ENCODE measurements at regions not wholly inside any gene's neighbourhood (a gene's known extent, or its start where the extent isn't known, plus 50 kb on each side); places are given as distances from the start of the nearest gene placed in this dataset.
A peak's percentile ranks its signal among the peaks of the same experiment; 100 is the strongest.

DNA sequence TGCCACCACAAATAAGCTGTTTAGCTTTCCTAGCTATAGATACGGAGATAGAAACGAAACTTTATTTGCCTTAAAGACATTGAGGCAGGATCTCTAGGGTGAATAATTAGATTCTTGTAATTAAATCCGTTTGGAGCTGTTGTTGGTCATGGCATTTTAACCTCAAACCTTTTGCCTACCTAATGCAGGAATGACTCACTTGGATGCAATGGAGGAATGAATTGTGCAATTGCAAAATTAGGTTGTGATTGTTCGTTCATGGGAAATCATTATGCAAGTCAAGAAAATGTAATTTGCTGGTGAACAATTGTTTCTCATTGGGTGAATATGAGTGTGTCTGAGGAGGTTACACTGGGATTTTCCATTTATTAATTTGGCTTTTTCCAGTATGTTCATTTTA lies 703.5 kb downstream of the GATA3 start:
- no peak for FAIRE-seq
- no peak for DNase-seq (ENCODE audit: low spot score)

- FAIRE-seq = no peak
- DNase-seq (ENCODE audit: low spot score) = no peak
Measured at GRCh38 chr10:8766899-8767298, 712.4 kb downstream of the GATA3 start.

DNA sequence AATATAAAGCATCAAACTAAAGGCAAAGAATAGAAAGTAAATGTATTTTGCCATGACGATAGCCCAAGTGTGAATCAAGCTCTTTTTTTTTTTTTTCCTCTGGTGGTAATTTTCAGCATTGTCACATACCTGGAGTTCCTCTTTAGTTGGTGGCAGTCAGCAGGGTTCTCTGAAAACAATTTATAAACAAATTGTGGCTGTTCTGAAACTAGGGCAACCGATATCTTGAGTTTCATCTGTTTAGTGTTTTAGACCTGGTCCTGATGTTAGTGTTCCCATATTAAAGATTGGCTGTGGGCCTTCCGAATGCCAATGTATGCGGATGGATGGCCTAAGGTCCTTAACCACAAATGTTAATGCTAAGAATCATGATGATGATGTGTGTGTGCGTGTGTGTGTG lies 713.1 kb downstream of the GATA3 start:
- FAIRE-seq = no peak
- no peak for DNase-seq (ENCODE audit: low spot score)

DNA sequence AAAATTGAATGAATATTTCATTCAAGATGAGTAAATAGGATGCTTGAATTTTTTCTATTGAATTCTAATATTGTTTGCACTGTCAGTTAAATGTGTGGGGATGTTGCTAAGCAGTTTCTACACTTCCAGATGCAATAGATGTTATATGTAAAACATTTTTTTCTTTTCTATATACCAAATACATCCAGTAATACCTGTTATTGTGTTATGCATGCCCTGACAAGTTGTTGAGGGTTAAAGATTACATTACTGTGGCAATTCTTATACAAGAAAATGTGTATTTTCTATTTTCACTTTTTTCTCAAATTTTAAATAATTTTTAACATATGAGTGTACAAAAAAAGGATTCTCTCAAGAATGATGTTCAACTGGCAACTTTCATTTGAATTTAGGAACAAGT lies 713.9 kb downstream of the GATA3 start:
- no peak for FAIRE-seq
- DNase-seq (ENCODE audit: low spot score) = no peak

GRCh38 chr10:8768852-8769251 lies 714.4 kb downstream of the GATA3 start:
- no peak for FAIRE-seq
- no peak for DNase-seq (ENCODE audit: low spot score)

- FAIRE-seq = no peak
Measured at GRCh38 chr10:8776926-8777622, 722.6 kb downstream of the GATA3 start.

GRCh38 chr10:8778713-8779112 lies 724.2 kb downstream of the GATA3 start:
- DNase-seq (ENCODE audit: low spot score) (peak; percentile 23), FAIRE-seq (no peak)

More at GRCh38 chr10:8776926-8777622, 722.6 kb downstream of the GATA3 start:
- no peak for DNase-seq (ENCODE audit: low spot score)

DNA sequence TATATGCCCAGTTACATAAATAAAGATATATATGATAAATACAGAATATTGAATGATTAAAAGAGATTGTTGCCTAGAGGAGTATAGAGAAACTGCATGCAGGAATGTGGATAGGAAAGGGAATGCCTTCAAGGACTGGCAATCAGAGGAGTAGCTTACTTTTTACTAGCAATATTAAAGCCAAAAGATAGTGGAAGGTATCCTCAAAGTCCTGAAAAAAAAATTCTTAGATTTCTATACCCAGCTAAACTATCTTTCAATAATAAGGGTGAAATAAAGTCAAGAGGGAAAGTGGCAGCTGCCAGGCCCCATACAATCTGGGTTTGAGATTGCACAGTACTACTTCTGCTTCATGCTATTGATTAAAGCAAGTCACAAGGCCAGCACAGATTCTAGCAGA lies 733.2 kb downstream of the GATA3 start:
- no peak for FAIRE-seq

GRCh38 chr10:8790390-8790789 lies 735.9 kb downstream of the GATA3 start:
- DNase-seq (ENCODE audit: low spot score) (no peak), FAIRE-seq (no peak)

More for the DNA sequence above, 733.2 kb downstream of the GATA3 start:
- no peak for DNase-seq (ENCODE audit: low spot score)

GRCh38 chr10:8794860-8795259 lies 740.4 kb downstream of the GATA3 start:
- DNase-seq (ENCODE audit: low spot score) (no peak), FAIRE-seq (no peak)

DNA sequence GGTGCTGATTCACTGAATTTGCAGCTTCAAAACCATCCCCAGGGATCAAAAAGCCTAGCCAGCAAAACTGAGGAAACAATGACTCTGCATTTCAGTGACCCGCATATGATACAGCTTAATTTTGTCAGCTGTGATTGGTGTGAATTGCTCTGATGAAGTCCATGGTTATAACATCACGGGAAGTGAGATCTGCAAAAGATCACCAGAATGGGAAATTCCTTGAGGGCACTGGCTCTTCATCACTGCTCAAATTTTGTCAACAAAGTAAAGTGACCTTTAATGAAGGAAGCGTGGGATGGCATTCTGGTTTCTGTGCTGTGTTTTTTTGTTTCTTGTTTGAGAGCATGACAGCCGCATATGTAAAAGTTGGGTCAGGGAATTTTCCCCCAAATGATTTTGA lies 745.9 kb downstream of the GATA3 start:
- FAIRE-seq = no peak

GRCh38 chr10:8803992-8804391 lies 749.5 kb downstream of the GATA3 start:
- FAIRE-seq (no peak), DNase-seq (ENCODE audit: low spot score) (no peak)

More for the DNA sequence above, 745.9 kb downstream of the GATA3 start:
- DNase-seq (ENCODE audit: low spot score) = no peak

DNA sequence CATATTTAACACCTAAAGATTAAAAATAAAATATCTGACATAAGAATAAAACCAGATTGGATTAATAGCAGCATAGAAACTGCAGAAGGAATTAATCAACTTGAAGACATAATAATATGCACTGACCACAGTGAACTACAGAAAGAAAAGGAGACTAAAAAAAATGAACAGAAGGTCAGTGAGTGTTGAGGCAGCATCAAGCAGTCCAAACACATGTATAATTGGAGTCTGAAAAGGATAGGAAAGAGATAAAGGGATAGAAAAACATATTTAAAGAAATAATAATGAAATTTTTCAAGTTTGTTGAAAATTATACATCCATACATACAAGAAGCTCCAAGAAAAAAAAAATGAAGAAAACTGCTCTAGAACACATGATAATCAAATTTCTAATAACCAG lies 756.2 kb downstream of the GATA3 start:
- FAIRE-seq = no peak
- no peak for DNase-seq (ENCODE audit: low spot score)

- no peak for DNase-seq (ENCODE audit: low spot score)
- FAIRE-seq = no peak
Measured at GRCh38 chr10:8811201-8811600, 756.7 kb downstream of the GATA3 start.

DNA sequence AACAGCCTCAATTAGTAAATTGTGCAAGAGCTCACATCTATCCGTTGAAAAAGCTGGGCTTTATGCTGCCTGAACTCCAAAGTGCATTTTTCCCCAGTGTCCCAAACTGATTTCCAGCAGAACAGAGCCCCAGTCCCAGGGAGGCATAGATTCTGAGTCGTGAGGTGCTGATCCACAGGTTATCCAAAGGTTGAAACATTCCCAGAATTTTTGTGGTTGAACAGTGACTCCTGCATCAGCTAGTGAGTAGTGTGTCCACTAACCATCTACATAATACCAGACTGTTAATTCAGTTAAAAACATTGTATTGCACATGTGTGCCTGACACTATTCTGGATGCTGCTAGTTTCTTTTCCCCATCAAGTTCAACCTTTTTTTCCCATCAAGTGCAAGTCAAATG lies 761.5 kb downstream of the GATA3 start:
- no peak for FAIRE-seq
- DNase-seq (ENCODE audit: low spot score) = no peak

GRCh38 chr10:8817299-8817698 lies 762.8 kb downstream of the GATA3 start:
- DNase-seq (ENCODE audit: low spot score) (no peak), FAIRE-seq (no peak)

DNA sequence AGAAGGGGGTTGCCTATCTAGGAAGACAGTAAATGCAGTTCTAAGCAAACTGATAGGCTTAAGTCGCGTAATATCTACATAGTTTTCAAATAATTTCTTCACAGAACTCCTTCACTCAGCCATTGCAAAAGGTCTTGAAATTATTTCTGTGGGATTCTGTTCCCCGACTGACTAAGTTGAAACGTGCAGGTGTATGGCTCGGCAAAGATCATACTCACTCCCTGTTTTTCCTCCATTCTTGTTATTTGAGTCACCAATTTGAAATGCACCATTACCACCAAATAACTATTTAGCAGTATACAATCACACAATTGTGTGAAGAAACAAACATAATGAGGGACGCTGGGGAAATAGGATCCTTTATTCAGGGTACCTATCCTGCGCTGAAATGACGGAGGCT lies 771.1 kb downstream of the GATA3 start:
- FAIRE-seq (no peak), DNase-seq (ENCODE audit: low spot score) (no peak)

DNA sequence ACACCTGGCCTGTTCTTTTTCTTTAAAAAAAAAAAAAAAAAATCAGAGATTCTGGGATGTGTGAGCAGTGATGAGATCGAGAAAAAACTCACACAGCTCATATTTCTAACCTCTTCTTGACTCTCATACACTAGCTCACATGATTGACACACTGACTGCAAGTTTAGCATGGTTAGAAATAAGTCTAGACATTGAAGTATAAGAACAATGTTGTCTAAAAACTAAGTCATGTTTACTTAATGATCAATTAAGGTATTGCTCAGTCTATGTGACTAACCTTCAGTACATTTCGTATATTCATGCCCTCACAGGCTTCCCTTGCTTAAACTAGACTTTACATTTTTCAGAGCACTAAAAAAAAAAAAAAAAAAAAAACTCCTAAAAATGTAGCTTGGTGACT lies 775.1 kb downstream of the GATA3 start:
- no peak for FAIRE-seq
- no peak for DNase-seq (ENCODE audit: low spot score)

- FAIRE-seq = no peak
- DNase-seq (ENCODE audit: low spot score) = no peak
Measured at GRCh38 chr10:8830048-8830447, 775.6 kb downstream of the GATA3 start.

DNA sequence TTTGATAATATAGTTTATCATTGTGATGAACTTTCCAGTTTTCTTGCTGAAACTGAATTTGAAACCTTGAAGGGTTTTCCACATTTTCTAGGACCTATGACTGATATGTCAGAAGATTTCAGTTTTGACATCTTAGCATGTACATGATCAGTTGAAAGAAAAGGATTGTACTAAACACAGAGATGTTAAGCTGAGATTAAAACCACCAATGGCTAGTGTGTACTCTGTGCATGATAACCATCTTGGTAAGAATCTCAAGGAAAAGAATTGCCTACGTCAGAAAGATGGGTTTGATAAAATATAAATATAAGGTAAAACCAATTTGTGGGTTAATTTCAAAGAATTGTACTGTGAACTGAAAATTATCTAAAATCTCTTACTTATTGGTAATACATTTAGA lies 776.4 kb downstream of the GATA3 start:
- FAIRE-seq (no peak), DNase-seq (ENCODE audit: low spot score) (no peak)

GRCh38 chr10:8835453-8836167 lies 781.1 kb downstream of the GATA3 start:
- DNase-seq (ENCODE audit: low spot score) (no peak), FAIRE-seq (no peak)

GRCh38 chr10:8840356-8840755 lies 785.9 kb downstream of the GATA3 start:
- FAIRE-seq = no peak
- DNase-seq (ENCODE audit: low spot score) = no peak

DNA sequence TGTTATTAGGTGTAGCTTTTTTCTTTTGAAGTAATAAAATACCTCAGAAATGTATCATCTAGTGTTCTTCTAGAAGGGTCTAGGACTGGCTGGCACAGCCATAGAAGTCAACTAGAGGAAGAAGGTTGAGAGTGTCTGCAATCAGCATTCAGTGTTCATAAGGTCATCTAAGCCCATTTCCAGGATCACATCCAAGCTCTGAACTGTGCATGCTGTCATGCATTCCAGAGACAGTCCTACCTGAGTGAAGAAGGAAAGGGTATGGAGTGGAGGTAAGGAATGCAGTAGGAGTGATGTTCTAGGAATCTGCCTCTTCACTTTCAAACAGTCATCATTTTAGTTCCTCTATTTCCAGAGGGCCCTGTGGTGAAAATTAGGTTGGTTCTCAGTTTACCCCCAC lies 789.7 kb downstream of the GATA3 start:
- DNase-seq (ENCODE audit: low spot score) = no peak
- FAIRE-seq = no peak

All from RCC 7860 (cell line).